ENCODE measurements at regions not wholly inside any gene's neighbourhood (a gene's known extent, or its start where the extent isn't known, plus 50 kb on each side); places are given as distances from the start of the nearest gene placed in this dataset.

DNA sequence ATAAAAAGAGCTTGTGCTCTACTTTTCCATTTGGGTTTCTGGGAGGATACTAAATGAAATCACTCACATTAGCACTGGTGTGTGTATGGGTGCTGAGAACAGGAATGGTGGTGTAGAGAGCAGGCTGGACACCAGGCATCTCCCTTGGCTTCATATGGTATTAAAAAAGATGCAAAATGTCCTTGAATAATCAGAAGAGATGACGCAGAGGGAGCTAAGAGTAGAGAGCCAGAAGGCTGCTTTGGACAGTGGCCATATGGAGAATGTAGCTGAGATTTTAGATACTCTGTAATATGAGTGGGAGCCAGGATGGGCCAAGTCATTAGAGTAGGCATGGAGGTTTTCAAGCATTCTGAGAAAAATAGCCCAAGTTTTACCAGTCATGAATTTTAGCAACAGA lies 112.3 kb upstream of the ZRANB2 start:
- Mint-ChIP-seq H3K27me3 (ENCODE audit: insufficient read depth, unreplicated experiment) (no peaks in the 10 kb centered on the region), H3K27ac (ENCODE audit: unreplicated experiment) (no peak overlapping the region), H3K4me1 (ENCODE audit: low read depth, unreplicated experiment) (no peaks in the 10 kb centered on the region), H3K36me3 (ENCODE audit: insufficient read depth, unreplicated experiment) (no peaks in the 10 kb centered on the region), H3K4me3 (ENCODE audit: unreplicated experiment) (no peak overlapping the region), H3K9me3 (ENCODE audit: unreplicated experiment) (no peaks in the 10 kb centered on the region)
- no peaks in the 10 kb centered on the region for H3K4me1 ChIP-seq
- no peaks in the 10 kb centered on the region for H3K36me3 ChIP-seq (ENCODE audit: control insufficient read depth, insufficient read depth, low read length)
- no peak overlapping the region for H3K4me3 ChIP-seq (ENCODE audit: low read depth, low read length)
- BruUV-seq (replicated peaks), result no TSS peak
- H3K9me3 ChIP-seq, result no peaks in the 10 kb centered on the region
- no peak for DNase-seq
- TF ChIP-seq, protein P1, sequence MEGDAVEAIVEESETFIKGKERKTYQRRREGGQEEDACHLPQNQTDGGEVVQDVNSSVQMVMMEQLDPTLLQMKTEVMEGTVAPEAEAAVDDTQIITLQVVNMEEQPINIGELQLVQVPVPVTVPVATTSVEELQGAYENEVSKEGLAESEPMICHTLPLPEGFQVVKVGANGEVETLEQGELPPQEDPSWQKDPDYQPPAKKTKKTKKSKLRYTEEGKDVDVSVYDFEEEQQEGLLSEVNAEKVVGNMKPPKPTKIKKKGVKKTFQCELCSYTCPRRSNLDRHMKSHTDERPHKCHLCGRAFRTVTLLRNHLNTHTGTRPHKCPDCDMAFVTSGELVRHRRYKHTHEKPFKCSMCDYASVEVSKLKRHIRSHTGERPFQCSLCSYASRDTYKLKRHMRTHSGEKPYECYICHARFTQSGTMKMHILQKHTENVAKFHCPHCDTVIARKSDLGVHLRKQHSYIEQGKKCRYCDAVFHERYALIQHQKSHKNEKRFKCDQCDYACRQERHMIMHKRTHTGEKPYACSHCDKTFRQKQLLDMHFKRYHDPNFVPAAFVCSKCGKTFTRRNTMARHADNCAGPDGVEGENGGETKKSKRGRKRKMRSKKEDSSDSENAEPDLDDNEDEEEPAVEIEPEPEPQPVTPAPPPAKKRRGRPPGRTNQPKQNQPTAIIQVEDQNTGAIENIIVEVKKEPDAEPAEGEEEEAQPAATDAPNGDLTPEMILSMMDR (IDR thresholded peaks at IDR 0.05; ENCODE audit: insufficient read depth in 1 of 2, low read depth in 1 of 2, low read length in 1 of 2, severe bottlenecking in 1 of 2, unreplicated experiment in 1 of 2), result no peak
- no peaks in the 10 kb centered on the region for H3K27me3 ChIP-seq (replicated peaks; ENCODE audit: control insufficient read depth, insufficient read depth, low read length)
- intact Hi-C loops (cut with micrococcal nuclease; ENCODE audit: unreplicated experiment), result loop anchor here (10.0 kb wide), 1 partner anchor 842 kb away; no protein-coding TSS in a partner anchor
- ChIA-PET CTCF (no interaction called here), POLR2A (no interaction called here)

DNA sequence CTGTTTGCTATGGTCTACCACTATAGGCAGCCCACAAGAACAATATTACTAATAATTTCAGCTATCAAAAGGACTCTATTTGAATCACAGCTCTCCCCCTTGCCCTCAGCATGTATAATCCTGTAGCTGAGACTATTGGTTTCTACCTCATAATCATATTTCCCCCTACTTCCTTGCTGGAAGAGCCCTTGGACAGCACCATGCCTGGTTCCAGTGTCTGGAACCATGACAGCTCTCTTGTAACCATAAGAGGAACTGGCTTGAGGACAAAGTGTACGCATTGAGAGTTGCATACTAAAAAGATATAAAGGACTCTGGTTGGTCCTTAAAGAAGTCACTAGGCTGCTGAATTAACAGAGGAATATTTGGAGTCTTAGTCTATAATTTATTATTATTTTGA lies 110.7 kb upstream of the ZRANB2 start:
- Mint-ChIP-seq H3K4me3 (ENCODE audit: unreplicated experiment) (no peak overlapping the region), H3K36me3 (ENCODE audit: insufficient read depth, unreplicated experiment) (no peaks in the 10 kb centered on the region), H3K9me3 (ENCODE audit: unreplicated experiment) (no peaks in the 10 kb centered on the region), H3K4me1 (ENCODE audit: low read depth, unreplicated experiment) (no peaks in the 10 kb centered on the region), H3K27ac (ENCODE audit: unreplicated experiment) (no peak overlapping the region), H3K27me3 (ENCODE audit: insufficient read depth, unreplicated experiment) (no peaks in the 10 kb centered on the region)
- ChIA-PET POLR2A (no interaction called here), CTCF (no interaction called here)
- BruUV-seq (replicated peaks), result no TSS peak
- no peaks in the 10 kb centered on the region for H3K9me3 ChIP-seq
- TF ChIP-seq, protein P1 (IDR thresholded peaks at IDR 0.05; ENCODE audit: insufficient read depth in 1 of 2, low read depth in 1 of 2, low read length in 1 of 2, severe bottlenecking in 1 of 2, unreplicated experiment in 1 of 2), result no peak
- intact Hi-C loops (cut with micrococcal nuclease; ENCODE audit: unreplicated experiment), result loop anchor here (10.0 kb wide), 1 partner anchor 843 kb away; no protein-coding TSS in a partner anchor
- no peak overlapping the region for H3K4me3 ChIP-seq (ENCODE audit: low read depth, low read length)
- no peaks in the 10 kb centered on the region for H3K27me3 ChIP-seq (replicated peaks; ENCODE audit: control insufficient read depth, insufficient read depth, low read length)
- H3K36me3 ChIP-seq (ENCODE audit: control insufficient read depth, insufficient read depth, low read length), result no peaks in the 10 kb centered on the region
- no peaks in the 10 kb centered on the region for H3K4me1 ChIP-seq
- DNase-seq, result no peak

DNA sequence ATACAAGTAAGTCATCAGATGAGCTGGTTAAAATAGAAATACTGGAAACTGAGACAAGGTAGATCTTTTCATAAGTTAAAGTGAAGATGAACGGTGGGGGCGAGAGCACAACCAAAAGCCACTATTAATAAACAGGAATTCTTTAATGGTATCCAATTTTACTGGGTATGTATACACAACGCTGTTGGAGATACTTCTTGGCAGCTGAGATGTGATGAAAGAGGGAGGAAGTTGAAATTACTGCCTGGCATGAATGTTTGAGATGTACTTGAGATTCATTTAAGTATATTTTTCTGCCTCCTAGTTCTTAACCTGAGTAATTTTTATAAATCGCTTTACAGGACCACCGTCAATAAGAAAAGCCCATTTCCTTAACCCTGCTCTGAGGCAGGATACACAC lies 110.0 kb upstream of the ZRANB2 start:
- H3K27ac Mint-ChIP-seq (ENCODE audit: unreplicated experiment), result no peak overlapping the region
- H3K27me3 ChIP-seq (replicated peaks; ENCODE audit: control insufficient read depth, insufficient read depth, low read length), result no peaks in the 10 kb centered on the region
- no peaks in the 10 kb centered on the region for H3K9me3 Mint-ChIP-seq (ENCODE audit: unreplicated experiment)
- no peaks in the 10 kb centered on the region for H3K9me3 ChIP-seq
- ChIA-PET CTCF (no interaction called here), POLR2A (no interaction called here)
- no peak for DNase-seq
- no TSS peak for BruUV-seq (replicated peaks)
- H3K4me3 Mint-ChIP-seq (ENCODE audit: unreplicated experiment), result no peak overlapping the region
- intact Hi-C loops (cut with micrococcal nuclease; ENCODE audit: unreplicated experiment), result loop anchor here (10.0 kb wide), 1 partner anchor 844 kb away; no protein-coding TSS in a partner anchor
- TF ChIP-seq, protein P1 (IDR thresholded peaks at IDR 0.05; ENCODE audit: insufficient read depth in 1 of 2, low read depth in 1 of 2, low read length in 1 of 2, severe bottlenecking in 1 of 2, unreplicated experiment in 1 of 2), result no peak
- no peaks in the 10 kb centered on the region for H3K36me3 Mint-ChIP-seq (ENCODE audit: insufficient read depth, unreplicated experiment)
- no peak overlapping the region for H3K4me3 ChIP-seq (ENCODE audit: low read depth, low read length)
- H3K36me3 ChIP-seq (ENCODE audit: control insufficient read depth, insufficient read depth, low read length), result no peaks in the 10 kb centered on the region
- H3K27me3 Mint-ChIP-seq (ENCODE audit: insufficient read depth, unreplicated experiment), result no peaks in the 10 kb centered on the region
- H3K4me1 ChIP-seq, result no peaks in the 10 kb centered on the region
- H3K4me1 Mint-ChIP-seq (ENCODE audit: low read depth, unreplicated experiment), result no peaks in the 10 kb centered on the region

Measured in Caco-2 (cell line).